GM19467 (cell line): ENCODE measurements at regions not wholly inside any gene's neighbourhood (a gene's known extent, or its start where the extent isn't known, plus 50 kb on each side); places are given as distances from the start of the nearest gene placed in this dataset.

Source experiments
- ATAC-seq: cut with Tn5 transposase; IDR thresholded peaks from one replicate; pipeline ENCODE4 v1.9.1; 2021; ENCODE audit warnings: mild to moderate bottlenecking, moderate library complexity; ENCODE audit not compliant: unreplicated experiment

- ATAC-seq = no peak
Observed at GRCh38 chr11:109735128-109735527, 313.1 kb downstream of the C11orf87 start.

- ATAC-seq = no peak
Observed at GRCh38 chr11:109739379-109739778, 317.4 kb downstream of the C11orf87 start.

GRCh38 chr11:109745996-109746625, 324.1 kb downstream of the C11orf87 start:
- ATAC-seq = no peak

GRCh38 chr11:109747839-109748238, 325.8 kb downstream of the C11orf87 start:
- ATAC-seq = no peak

GRCh38 chr11:109749476-109749875, 327.5 kb downstream of the C11orf87 start:
- no peak for ATAC-seq

- no peak for ATAC-seq
Observed at GRCh38 chr11:109750964-109751363, 329.0 kb downstream of the C11orf87 start.

DNA sequence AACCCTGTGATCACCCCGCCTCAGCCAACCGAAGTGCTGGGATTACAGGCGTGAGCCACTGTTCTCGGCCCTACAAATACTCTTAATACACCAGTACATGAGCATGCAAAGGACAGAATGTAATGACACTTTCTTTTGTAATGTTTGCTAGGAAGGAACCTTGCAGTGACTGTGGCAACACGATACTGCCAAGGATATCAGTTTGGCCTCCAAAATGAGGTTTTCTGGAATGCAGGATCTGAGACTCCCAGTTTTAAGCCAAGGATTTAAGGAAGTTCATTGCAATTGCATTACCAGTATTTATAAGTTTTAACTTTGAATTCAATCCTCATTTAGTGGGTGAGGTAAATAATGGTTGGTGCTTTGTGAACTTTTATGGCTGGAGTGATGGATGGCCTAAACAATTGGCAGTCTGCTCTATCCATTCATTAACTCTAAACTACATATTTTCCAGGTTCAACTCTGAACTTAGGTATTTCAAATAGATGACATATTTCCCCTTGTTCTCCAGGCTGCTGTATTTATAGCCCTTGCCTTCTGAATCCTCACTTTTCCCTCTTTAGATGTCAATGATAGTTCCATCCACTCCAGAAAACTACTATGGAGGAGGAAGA, 330.3 kb downstream of the C11orf87 start:
- ATAC-seq = no peak

- ATAC-seq = no peak
Observed at GRCh38 chr11:109756521-109756920, 334.5 kb downstream of the C11orf87 start.

GRCh38 chr11:109756951-109757350, 335.0 kb downstream of the C11orf87 start:
- no peak for ATAC-seq

GRCh38 chr11:109762546-109762945, 330.6 kb upstream of the ZC3H12C start:
- no peak for ATAC-seq

DNA sequence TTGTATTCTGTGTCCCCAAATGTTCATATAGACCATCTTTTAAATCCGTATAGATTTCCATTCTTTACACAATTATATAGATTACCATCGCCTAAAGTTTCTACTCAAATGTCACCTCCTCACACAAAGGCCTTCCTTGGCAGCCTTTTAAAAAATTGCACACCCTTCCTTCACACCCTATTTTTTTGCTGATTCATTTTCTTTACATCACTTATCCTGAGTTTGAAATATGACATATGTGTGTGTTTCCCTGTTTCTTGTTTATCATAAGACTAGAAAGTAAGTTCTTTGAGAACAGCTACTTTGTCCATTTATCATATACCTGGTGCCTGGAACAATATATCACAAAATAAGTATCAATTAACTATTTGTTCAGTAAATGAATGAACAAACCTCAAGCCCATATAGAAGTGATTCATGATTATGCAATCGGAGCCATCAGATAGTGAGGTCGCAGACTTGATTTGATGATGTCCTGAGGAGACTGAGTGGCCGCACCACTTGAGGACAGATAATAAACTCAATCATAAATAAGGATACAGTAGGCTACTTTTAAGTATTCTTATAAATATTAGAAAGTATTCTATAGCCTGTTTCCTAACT, 327.4 kb upstream of the ZC3H12C start:
- no peak for ATAC-seq

GRCh38 chr11:109769858-109770257, 323.3 kb upstream of the ZC3H12C start:
- no peak for ATAC-seq

DNA sequence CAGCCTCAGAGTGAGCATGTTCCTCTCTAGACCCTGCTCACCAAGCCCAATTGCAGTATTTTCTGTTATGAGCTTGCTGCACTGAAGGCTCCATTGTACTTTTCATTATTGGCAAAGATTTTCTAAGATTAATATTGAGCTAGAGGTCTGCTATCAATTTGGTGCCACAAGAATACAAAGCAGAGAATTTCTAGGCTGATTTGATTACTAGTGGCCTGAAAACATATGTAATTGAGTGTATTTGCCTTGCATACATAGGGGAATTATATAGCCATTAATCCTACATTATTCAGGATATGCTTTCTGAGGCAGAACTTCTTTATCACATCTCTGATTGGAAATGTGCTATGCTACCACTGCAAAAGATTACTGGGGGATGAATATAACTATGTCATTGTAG, 322.9 kb upstream of the ZC3H12C start:
- ATAC-seq = no peak

DNA sequence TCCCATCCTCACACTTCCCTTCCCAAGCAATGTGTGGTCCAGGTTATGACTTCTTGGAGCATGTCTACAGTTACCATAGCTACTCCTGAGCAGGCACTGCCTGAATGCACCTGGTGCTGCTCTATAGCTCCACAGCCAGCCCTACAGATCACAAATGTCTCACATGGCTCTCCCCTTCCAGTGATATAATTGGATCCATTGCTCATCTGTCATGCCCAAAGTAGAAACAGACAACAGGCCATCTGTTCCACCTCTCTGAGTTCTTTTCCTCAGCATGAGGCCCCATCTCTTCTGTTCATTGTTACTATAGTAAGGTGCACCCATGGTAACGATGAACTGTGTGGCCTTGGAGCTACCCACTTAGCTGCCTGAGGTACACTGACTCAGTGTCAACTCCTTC, 320.3 kb upstream of the ZC3H12C start:
- ATAC-seq = no peak

GRCh38 chr11:109775686-109776085, 317.5 kb upstream of the ZC3H12C start:
- no peak for ATAC-seq

DNA sequence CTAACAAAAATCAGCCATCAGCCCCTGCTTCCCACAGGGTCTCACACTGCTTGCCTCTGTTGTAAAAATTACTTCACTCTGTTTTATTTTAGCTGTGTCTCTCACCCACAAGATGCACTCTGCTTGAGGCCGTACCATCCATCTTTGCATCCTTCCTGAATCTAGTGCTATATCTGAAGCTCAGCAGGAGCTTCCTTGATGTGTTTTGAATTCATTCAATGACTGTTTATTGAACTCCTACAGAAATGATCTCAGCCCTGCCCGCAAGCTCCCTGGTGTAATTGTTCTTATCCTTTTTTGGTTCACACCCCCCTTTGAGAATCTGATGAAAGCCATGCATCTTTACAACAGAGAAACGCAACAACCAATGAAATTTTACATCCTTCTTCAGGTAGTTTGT, 310.2 kb upstream of the ZC3H12C start:
- ATAC-seq = no peak

GRCh38 chr11:109783840-109784239, 309.4 kb upstream of the ZC3H12C start:
- peak; percentile 96 for ATAC-seq

DNA sequence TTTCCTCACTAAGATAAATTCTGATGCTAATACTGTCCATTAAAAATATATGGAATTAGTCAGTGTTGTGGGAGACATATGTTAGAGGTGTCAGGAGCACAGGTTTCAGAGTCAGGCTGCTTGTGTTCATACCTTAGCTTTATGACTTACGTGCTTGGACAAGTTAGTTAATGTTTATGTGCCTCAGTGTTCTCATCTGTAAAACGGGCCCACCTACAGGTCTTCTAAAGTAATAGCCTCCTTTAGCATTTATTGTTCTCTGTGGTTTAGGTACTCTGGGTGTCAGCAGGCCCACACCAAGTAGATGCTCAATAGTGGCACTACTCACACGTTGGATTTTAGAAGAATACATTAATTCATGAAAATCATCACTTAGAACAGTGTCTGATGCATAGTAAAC, 308.7 kb upstream of the ZC3H12C start:
- ATAC-seq = no peak

GRCh38 chr11:109785198-109785597, 308.0 kb upstream of the ZC3H12C start:
- no peak for ATAC-seq

GRCh38 chr11:109785714-109786113, 307.5 kb upstream of the ZC3H12C start:
- ATAC-seq = no peak

DNA sequence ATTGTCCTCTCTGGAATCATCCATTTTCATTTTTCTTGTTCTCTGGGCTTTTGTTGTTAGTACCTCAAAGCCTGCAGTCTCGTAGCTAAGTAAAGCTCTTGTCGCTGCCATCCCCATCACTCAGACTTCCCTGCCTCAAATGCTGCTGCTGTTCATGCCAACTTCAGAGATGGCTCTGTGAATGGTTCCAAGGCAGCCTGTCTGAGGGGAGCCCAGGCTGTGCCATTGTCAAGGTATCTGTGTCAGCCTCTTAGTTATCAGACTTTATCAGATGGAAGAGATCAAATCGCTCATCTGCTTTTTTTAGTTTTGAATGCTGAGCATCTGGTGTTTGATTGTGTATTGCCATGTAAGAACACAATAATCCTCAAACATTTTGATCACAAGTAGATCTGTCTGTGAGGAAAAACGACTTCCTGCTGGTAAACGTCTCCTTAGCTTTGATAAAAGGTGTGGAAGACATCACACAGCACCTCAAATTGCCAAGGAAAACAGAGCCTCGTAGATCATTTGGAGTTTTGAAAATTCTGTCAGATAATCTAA, 304.2 kb upstream of the ZC3H12C start:
- ATAC-seq = no peak

GRCh38 chr11:109789901-109790300, 303.3 kb upstream of the ZC3H12C start:
- no peak for ATAC-seq
